DND-41 (cell line): ENCODE measurements at regions not wholly inside any gene's neighbourhood (a gene's known extent, or its start where the extent isn't known, plus 50 kb on each side); places are given as distances from the start of the nearest gene placed in this dataset.

Source experiments
- ATAC-seq: fragments of 200-7000 bp; cut with Tn5 transposase; 3 replicates; pipeline ENCODE4 v1.9.1; 2021; ENCODE audit warnings: low read depth; ENCODE audit not compliant: insufficient read depth
- DNase-seq: peaks from one replicate; pipeline ENCODE4 v3.0.0-alpha.2; 2020
- H2AFZ ChIP-seq: 2 replicates; pipeline ENCODE4 v1.6.0; 2012; ENCODE audit warnings: low read depth, low read length
- H3K27ac ChIP-seq: 2 replicates; pipeline ENCODE4 v1.5.1; 2012; ENCODE audit warnings: low read length, inconsistent platforms
- H3K27me3 ChIP-seq: fragments of 200-600 bp; sonication (generic); 2 replicates; pipeline ENCODE4 v1.6.0; 2012; ENCODE audit warnings: low read length, mild to moderate bottlenecking, inconsistent platforms; ENCODE audit not compliant: insufficient read depth, poor library complexity
- H3K36me3 ChIP-seq: 2 replicates; pipeline ENCODE4 v1.5.1; 2012; ENCODE audit warnings: low read length, inconsistent platforms; ENCODE audit not compliant: insufficient read depth
- H3K4me1 ChIP-seq: 2 replicates; pipeline ENCODE4 v1.5.1; 2012; ENCODE audit warnings: mild to moderate bottlenecking, low read length; ENCODE audit not compliant: insufficient read depth
- H3K4me2 ChIP-seq: 2 replicates; pipeline ENCODE4 v1.6.0; 2012; ENCODE audit warnings: mild to moderate bottlenecking, moderate library complexity, low read length, inconsistent platforms; ENCODE audit not compliant: insufficient read depth
- H3K4me3 ChIP-seq, 2 experiments: fragments of 200-600 bp in 1 of 2; shearing (Covaris generic) in 1 of 2; 2 replicates each; pipeline ENCODE4 v1.5.1; 2012 to 2016; ENCODE audit warnings: inconsistent platforms in 2 of 2, low read length in 2 of 2, mild to moderate bottlenecking in 2 of 2, low read depth in 1 of 2, moderate library complexity in 1 of 2
- H3K79me2 ChIP-seq: 2 replicates; pipeline ENCODE4 v1.6.0; 2012; ENCODE audit warnings: low read length, inconsistent platforms; ENCODE audit not compliant: insufficient read depth
- H3K9ac ChIP-seq: 2 replicates; pipeline ENCODE4 v1.6.0; 2012; ENCODE audit warnings: low read depth, mild to moderate bottlenecking, inconsistent platforms, low read length, moderate library complexity
- H3K9me3 ChIP-seq: 2 replicates; pipeline ENCODE4 v1.5.1; 2012; ENCODE audit warnings: low read length, moderate library complexity, mild to moderate bottlenecking, inconsistent platforms; ENCODE audit not compliant: insufficient read depth, severe bottlenecking
- H4K20me1 ChIP-seq: 2 replicates; pipeline ENCODE4 v1.6.0; 2012; ENCODE audit warnings: low read length; ENCODE audit not compliant: insufficient read depth
- EZH2 ChIP-seq: IDR thresholded peaks from 3 replicates; pipeline ENCODE4 v1.6.1; 2012; ENCODE audit warnings: borderline replicate concordance, low read depth, mild to moderate bottlenecking, moderate library complexity, low read length, inconsistent platforms; ENCODE audit not compliant: severe bottlenecking
- TF ChIP-seq, protein P1 (sequence below): IDR thresholded peaks from 2 replicates; pipeline ENCODE4 v1.5.1; 2012; ENCODE audit warnings: borderline replicate concordance, low read length, moderate library complexity, mild to moderate bottlenecking; ENCODE audit not compliant: poor library complexity, severe bottlenecking; ENCODE audit errors: extremely low read depth

DNA sequence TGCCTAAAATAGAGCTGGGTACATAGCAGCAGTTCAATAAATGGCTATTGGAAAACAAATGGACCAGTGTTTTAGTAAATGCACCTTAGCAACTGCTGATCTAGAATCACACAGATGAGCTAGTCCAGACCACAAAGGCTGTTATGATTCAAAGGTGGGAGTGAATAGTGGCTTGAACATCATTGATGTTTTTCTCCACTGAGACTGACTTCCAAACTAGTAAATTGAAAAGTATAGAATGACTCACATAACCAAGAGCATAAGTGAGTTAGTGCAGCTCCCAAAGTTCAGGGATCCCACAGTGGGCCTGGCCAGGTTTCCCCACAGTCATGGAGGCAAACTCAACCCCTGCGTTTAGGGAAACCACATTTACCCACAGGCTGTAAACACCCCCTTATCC, 106.7 kb upstream of the YPEL5 start:
- Histone ChIP-seq H3K36me3 (no peaks in the 10 kb centered on the region), H3K79me2 (no peaks in the 10 kb centered on the region), H3K27ac (no peak overlapping the region), H3K9ac (no peak overlapping the region), H3K27me3 (peaks cover 16% of the 10 kb centered on the region), H3K4me3 (no peak overlapping the region), H2AFZ (no peak overlapping the region), H4K20me1 (no peaks in the 10 kb centered on the region), H3K4me2 (no peak overlapping the region), H3K9me3 (no peaks in the 10 kb centered on the region), H3K4me1 (no peaks in the 10 kb centered on the region)
- TF ChIP-seq, protein P1, sequence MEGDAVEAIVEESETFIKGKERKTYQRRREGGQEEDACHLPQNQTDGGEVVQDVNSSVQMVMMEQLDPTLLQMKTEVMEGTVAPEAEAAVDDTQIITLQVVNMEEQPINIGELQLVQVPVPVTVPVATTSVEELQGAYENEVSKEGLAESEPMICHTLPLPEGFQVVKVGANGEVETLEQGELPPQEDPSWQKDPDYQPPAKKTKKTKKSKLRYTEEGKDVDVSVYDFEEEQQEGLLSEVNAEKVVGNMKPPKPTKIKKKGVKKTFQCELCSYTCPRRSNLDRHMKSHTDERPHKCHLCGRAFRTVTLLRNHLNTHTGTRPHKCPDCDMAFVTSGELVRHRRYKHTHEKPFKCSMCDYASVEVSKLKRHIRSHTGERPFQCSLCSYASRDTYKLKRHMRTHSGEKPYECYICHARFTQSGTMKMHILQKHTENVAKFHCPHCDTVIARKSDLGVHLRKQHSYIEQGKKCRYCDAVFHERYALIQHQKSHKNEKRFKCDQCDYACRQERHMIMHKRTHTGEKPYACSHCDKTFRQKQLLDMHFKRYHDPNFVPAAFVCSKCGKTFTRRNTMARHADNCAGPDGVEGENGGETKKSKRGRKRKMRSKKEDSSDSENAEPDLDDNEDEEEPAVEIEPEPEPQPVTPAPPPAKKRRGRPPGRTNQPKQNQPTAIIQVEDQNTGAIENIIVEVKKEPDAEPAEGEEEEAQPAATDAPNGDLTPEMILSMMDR = no peak
- TF ChIP-seq EZH2 = no peak
- no peak for DNase-seq
- ATAC-seq = no peak

DNA sequence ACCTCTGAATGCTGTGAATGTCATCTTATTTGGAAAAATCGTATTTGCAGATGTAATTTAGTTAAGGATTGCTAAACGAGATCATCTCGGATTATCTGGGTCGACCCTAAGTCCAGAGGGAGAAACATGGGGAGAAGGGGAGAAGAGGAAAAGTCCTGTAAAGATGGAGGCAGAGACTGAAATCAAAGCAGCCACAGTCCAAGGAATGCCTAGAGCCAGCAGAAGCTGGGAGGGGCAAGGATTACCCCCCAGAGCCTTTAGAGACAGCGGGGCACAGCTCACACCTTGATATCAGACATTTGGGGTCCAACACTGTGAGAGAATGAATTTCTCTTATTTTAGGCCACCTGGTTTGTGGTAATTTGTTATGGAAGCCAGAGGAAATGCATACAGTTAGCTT, 104.9 kb upstream of the YPEL5 start:
- no peak overlapping the region for H3K4me2 ChIP-seq
- H3K79me2 ChIP-seq = no peaks in the 10 kb centered on the region
- no peaks in the 10 kb centered on the region for H3K9me3 ChIP-seq
- DNase-seq = no peak
- H3K27ac ChIP-seq = no peak overlapping the region
- peaks cover 19% of the 10 kb centered on the region for H3K27me3 ChIP-seq
- no peak overlapping the region for H3K4me3 ChIP-seq
- H3K36me3 ChIP-seq = no peaks in the 10 kb centered on the region
- H4K20me1 ChIP-seq = no peaks in the 10 kb centered on the region
- TF ChIP-seq, protein P1 = no peak
- TF ChIP-seq EZH2 = no peak
- ATAC-seq = no peak
- H3K4me1 ChIP-seq = no peaks in the 10 kb centered on the region
- H2AFZ ChIP-seq = no peak overlapping the region
- no peak overlapping the region for H3K9ac ChIP-seq

DNA sequence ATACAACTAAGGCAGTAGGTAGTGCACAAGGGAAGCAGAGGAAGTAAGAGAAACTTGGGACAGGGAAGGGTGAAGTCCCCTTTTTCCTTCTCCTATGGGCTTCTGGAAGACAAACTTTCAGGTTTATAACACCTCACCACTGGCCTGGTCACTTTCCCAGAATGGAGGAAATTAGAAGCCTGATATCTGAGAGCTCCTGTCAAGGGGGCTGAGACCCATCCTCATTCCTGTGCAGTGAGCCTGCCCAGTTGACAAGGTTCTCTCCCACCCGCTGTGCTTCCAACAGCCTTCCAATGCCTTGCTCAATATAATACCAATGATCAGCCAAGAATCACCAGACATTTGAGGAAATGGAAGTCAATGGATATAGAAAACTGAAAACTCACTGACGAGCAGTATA, 100.4 kb upstream of the YPEL5 start:
- DNase-seq (no peak), ATAC-seq (no peak)
- Histone ChIP-seq H3K79me2 (no peaks in the 10 kb centered on the region), H3K27me3 (peaks cover 10% of the 10 kb centered on the region), H3K9me3 (no peaks in the 10 kb centered on the region), H2AFZ (no peak overlapping the region), H3K9ac (no peak overlapping the region), H3K4me2 (no peak overlapping the region), H3K27ac (no peak overlapping the region), H3K4me1 (no peaks in the 10 kb centered on the region), H4K20me1 (no peaks in the 10 kb centered on the region), H3K4me3 (no peak overlapping the region), H3K36me3 (no peaks in the 10 kb centered on the region)
- TF ChIP-seq, protein P1 = no peak
- no peak for TF ChIP-seq EZH2

DNA sequence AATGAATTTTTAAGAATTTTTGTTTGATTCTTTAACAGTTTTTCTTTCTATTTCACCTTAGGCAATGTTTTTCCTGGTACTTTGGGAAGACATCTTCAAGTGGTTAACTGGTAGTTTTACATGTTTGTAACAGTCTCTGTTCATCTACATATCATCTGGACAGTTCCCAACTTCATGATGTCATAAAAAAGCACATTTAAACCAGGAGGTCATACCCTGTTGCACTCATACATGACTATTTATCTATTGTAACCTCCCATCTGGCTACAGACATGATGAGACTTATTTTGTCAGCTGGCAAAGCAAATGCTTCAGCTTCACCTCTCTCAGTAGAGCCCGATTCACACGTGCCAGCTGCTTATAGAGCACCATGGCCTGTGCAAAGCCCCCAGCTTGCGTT, 99.8 kb upstream of the YPEL5 start:
- Histone ChIP-seq H3K9ac (no peak overlapping the region), H3K27me3 (peaks cover 10% of the 10 kb centered on the region), H3K27ac (no peak overlapping the region), H3K4me3 (no peak overlapping the region), H3K4me1 (no peaks in the 10 kb centered on the region), H3K4me2 (no peak overlapping the region), H3K36me3 (no peaks in the 10 kb centered on the region), H3K79me2 (no peaks in the 10 kb centered on the region), H2AFZ (no peak overlapping the region), H3K9me3 (no peaks in the 10 kb centered on the region), H4K20me1 (no peaks in the 10 kb centered on the region)
- DNase-seq (no peak), ATAC-seq (no peak)
- no peak for TF ChIP-seq EZH2
- TF ChIP-seq, protein P1 = no peak
